ENCODE measurements at regions not wholly inside any gene's neighbourhood (a gene's known extent, or its start where the extent isn't known, plus 50 kb on each side); places are given as distances from the start of the nearest gene placed in this dataset.

DNA sequence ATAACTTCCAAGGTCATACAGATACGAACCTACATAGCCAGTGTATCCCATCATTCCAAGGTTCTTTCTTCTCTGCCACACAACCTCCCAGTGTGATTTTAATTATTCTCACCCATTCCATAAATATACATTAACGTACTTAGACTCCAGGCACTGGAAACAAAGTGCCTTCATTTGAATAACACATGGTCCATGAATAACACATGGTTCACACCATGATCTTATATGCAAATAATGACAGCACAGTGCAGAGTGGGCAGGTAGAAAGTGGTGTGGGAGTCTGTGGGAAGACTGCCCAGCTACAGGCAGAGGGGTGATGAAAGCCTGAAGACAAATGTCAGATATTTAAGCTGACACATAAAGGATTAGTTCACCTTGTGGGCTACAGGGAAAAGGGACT, 425.2 kb downstream of the HACE1 start:
- WGBS, 2 experiments (ENCODE audit: extremely low coverage in 1 of 2, insufficient coverage in 1 of 2, insufficient read length in 1 of 2, insufficient replicate concordance in 2 of 2, low coverage in 1 of 2, low lambda C conversion rate in 2 of 2, missing lambda C conversion rate in 1 of 2): 80% methylated on average over 2 of the region's 2 CpGs; no CpG with 5 or more reads in 1 of the 2 experiments
- Histone ChIP-seq H2BK20ac (ENCODE audit: low read length) (no peak overlapping the region), H3K4me2 (ENCODE audit: insufficient read depth in 1 of 2, low read depth in 2 of 2, low read length in 2 of 2) (no peak overlapping the region), H3K4ac (replicated peaks; ENCODE audit: insufficient read length, low read depth, low read length) (no peak overlapping the region), H4K91ac (replicated peaks; ENCODE audit: insufficient read length, low read length) (no peak overlapping the region), H3K14ac (ENCODE audit: insufficient read length) (no peak overlapping the region), H2AFZ (ENCODE audit: low read length) (no peak overlapping the region), H3K4me1 (replicated peaks in 1 of 4; ENCODE audit: control insufficient read depth in 3 of 4, insufficient read depth in 4 of 4, low read length in 3 of 4) (no peaks in the 10 kb centered on the region), H2AK5ac (ENCODE audit: low read depth, low read length) (no peak overlapping the region), H3K23ac (ENCODE audit: insufficient read length) (no peak overlapping the region), H3K27me3 (replicated peaks in 1 of 4; ENCODE audit: control insufficient read depth in 3 of 4, extremely low read depth in 1 of 4, insufficient read depth in 3 of 4, low read length in 3 of 4) (no peaks in the 10 kb centered on the region), H3K36me3 (ENCODE audit: control insufficient read depth in 2 of 4, insufficient read depth in 4 of 4, low read length in 3 of 4) (no peaks in the 10 kb centered on the region), H3K4me3 (ENCODE audit: extremely low read depth in 1 of 4, insufficient read depth in 2 of 4, low read depth in 3 of 4, low read length in 4 of 4) (no peak overlapping the region), H2BK12ac (ENCODE audit: low read depth, low read length) (no peak overlapping the region), H3K56ac (replicated peaks; ENCODE audit: insufficient read length, low read depth, low read length) (no peak overlapping the region), H2BK5ac (ENCODE audit: low read depth, low read length) (no peak overlapping the region), H4K20me1 (replicated peaks in 1 of 2; ENCODE audit: control insufficient read depth in 1 of 2, insufficient read depth in 2 of 2, low read length in 2 of 2) (no peaks in the 10 kb centered on the region), H3K23me2 (ENCODE audit: low read depth, low read length) (no peaks in the 10 kb centered on the region), H4K8ac (ENCODE audit: extremely low read depth, insufficient read depth, low read length) (no peak overlapping the region), H3K18ac (ENCODE audit: extremely low read depth, low read length) (no peak overlapping the region), H3K9ac (replicated peaks in 1 of 4; ENCODE audit: extremely low read depth in 1 of 4, low read depth in 3 of 4, low read length in 3 of 4) (no peak overlapping the region; a peak in 1 of 7 replicates), H4K5ac (ENCODE audit: insufficient read length, low read depth, low read length) (no peak overlapping the region), H3K79me1 (ENCODE audit: low read depth, low read length) (no peaks in the 10 kb centered on the region), H3K27ac (ENCODE audit: low read depth, low read length) (no peak overlapping the region), H3K79me2 (ENCODE audit: control insufficient read depth in 1 of 2, insufficient read depth in 2 of 2, low read length in 2 of 2) (no peaks in the 10 kb centered on the region), H3K9me3 (ENCODE audit: insufficient read depth in 2 of 2, low read depth in 1 of 2, low read length in 1 of 2) (no peaks in the 10 kb centered on the region), H2BK15ac (ENCODE audit: low read length) (no peak overlapping the region), H2BK120ac (replicated peaks; ENCODE audit: low read depth, low read length) (no peak overlapping the region)
- FAIRE-seq: no peak
- POLR2A ChIA-PET (ENCODE audit: partially characterized antibody): no interaction called here
- CTCF ChIA-PET (ENCODE audit: partially characterized antibody): no interaction called here
- no peak for DNase-seq (ENCODE audit: low read depth in 1 of 2, low spot score in 2 of 2)
- TF ChIP-seq SP4 (IDR thresholded peaks at IDR 0.05; ENCODE audit: low read length): no peak
- TF ChIP-seq HDAC2 (IDR thresholded peaks at IDR 0.05; ENCODE audit: borderline replicate concordance in 1 of 2, low read depth in 2 of 2, low read length in 2 of 2): no peak
- TF ChIP-seq SIN3A (conservative IDR thresholded peaks at IDR 0.05 in 1 of 2, IDR thresholded peaks at IDR 0.05 in 1 of 2; ENCODE audit: low read depth in 1 of 2, low read length in 2 of 2): no peak
- no peak for TF ChIP-seq TAF1 (IDR thresholded peaks at IDR 0.05; ENCODE audit: low read depth, low read length)
- no peak for TF ChIP-seq TAF7 (optimal IDR thresholded peaks at IDR 0.05; ENCODE audit: borderline replicate concordance, low read depth, low read length)
- TF ChIP-seq, protein P1, sequence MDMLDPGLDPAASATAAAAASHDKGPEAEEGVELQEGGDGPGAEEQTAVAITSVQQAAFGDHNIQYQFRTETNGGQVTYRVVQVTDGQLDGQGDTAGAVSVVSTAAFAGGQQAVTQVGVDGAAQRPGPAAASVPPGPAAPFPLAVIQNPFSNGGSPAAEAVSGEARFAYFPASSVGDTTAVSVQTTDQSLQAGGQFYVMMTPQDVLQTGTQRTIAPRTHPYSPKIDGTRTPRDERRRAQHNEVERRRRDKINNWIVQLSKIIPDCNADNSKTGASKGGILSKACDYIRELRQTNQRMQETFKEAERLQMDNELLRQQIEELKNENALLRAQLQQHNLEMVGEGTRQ (IDR thresholded peaks at IDR 0.05; ENCODE audit: low read length): no peak
- TF ChIP-seq BRCA1 (IDR thresholded peaks at IDR 0.05; ENCODE audit: low read depth, low read length): no peak
- TF ChIP-seq SIRT6 (IDR thresholded peaks at IDR 0.05; ENCODE audit: low read length): no peak
- TF ChIP-seq, protein P2, sequence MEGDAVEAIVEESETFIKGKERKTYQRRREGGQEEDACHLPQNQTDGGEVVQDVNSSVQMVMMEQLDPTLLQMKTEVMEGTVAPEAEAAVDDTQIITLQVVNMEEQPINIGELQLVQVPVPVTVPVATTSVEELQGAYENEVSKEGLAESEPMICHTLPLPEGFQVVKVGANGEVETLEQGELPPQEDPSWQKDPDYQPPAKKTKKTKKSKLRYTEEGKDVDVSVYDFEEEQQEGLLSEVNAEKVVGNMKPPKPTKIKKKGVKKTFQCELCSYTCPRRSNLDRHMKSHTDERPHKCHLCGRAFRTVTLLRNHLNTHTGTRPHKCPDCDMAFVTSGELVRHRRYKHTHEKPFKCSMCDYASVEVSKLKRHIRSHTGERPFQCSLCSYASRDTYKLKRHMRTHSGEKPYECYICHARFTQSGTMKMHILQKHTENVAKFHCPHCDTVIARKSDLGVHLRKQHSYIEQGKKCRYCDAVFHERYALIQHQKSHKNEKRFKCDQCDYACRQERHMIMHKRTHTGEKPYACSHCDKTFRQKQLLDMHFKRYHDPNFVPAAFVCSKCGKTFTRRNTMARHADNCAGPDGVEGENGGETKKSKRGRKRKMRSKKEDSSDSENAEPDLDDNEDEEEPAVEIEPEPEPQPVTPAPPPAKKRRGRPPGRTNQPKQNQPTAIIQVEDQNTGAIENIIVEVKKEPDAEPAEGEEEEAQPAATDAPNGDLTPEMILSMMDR (IDR thresholded peaks at IDR 0.05; ENCODE audit: control extremely low read depth in 1 of 3, insufficient read depth in 1 of 3, low read depth in 1 of 3, low read length in 3 of 3): no peak
- TF ChIP-seq KDM5A (IDR thresholded peaks at IDR 0.05; ENCODE audit: low read length): no peak

Measured in H1 (cell line).